GM23248 (cell line): ENCODE measurements at regions not wholly inside any gene's neighbourhood (a gene's known extent, or its start where the extent isn't known, plus 50 kb on each side); places are given as distances from the start of the nearest gene placed in this dataset.

Source experiments
- EZH2 ChIP-seq: fragments of 200-600 bp; sonication (generic); IDR thresholded peaks from 2 replicates; pipeline ENCODE4 v1.6.1; 2018; ENCODE audit warnings: antibody characterized with exemption, mild to moderate bottlenecking; ENCODE audit not compliant: insufficient read depth, poor library complexity, severe bottlenecking
- EZH2phosphoT487 ChIP-seq: fragments of 200-600 bp; sonication (generic); IDR thresholded peaks from 2 replicates; pipeline ENCODE4 v1.6.1; 2018; ENCODE audit warnings: antibody characterized with exemption, moderate library complexity, mild to moderate bottlenecking, low read depth; ENCODE audit not compliant: insufficient read depth

GRCh38 chrY:21227849-21228248, 283.3 kb upstream of the RBMY1B start:
- no peak for TF ChIP-seq EZH2phosphoT487
- TF ChIP-seq EZH2, result no peak
